T-helper 2 cell treated with Interferon-gamma antibody and Interleukin-4, amounts not matched to agents 5 μg/mL and 100 μg/mL, for 36 hours (primary cell): ENCODE measurements at regions not wholly inside any gene's neighbourhood (a gene's known extent, or its start where the extent isn't known, plus 50 kb on each side); places are given as distances from the start of the nearest gene placed in this dataset.
"Not testable (repeated sequence)": the region's sequence is repeated elsewhere in the genome, so short reads cannot be mapped to it uniquely, and the experiment has no call there.

Source experiments
- DNase-seq: peaks from one replicate; pipeline ENCODE4 v3.0.0; 2021; ENCODE audit warnings: low spot score
- H3K27ac Mint-ChIP-seq: one replicate; pipeline ENCODE4 v1.8.0; 2021; ENCODE audit warnings: mild to moderate bottlenecking, mixed read lengths
- H3K27me3 Mint-ChIP-seq: one replicate; pipeline ENCODE4 v1.8.0; 2021; ENCODE audit warnings: low read depth, mixed read lengths
- H3K36me3 Mint-ChIP-seq: one replicate; pipeline ENCODE4 v1.8.0; 2021; ENCODE audit warnings: low read depth, mixed read lengths
- H3K4me1 Mint-ChIP-seq: one replicate; pipeline ENCODE4 v1.8.0; 2021; ENCODE audit warnings: low read depth, mixed read lengths
- H3K4me3 Mint-ChIP-seq: one replicate; pipeline ENCODE4 v1.8.0; 2022; ENCODE audit warnings: mild to moderate bottlenecking, moderate library complexity, mixed read lengths
- H3K9me3 Mint-ChIP-seq: one replicate; pipeline ENCODE4 v1.8.0; 2021; ENCODE audit warnings: mixed read lengths

DNA sequence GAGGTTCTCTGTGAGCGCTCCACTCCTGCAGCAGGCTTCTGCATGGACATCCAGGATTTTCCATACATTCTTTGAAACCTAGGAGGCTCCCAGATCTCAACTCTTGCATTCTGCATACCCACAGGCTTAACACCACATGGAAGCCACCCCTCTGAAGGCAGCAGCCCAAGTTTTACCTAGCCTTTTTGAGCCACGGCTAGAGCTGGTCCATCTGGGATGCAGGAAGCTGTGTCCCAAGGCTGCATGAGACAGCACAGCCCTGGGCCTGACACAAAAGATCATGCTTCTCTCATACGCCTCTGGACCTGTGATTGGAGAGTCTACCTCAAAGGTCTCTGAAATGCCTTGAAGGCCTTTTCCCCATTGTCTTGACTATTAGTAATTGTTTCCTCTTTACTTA is 53.6 kb upstream of the RPRM start:
- peaks cover 3% of the 10 kb centered on the region for H3K9me3 Mint-ChIP-seq
- no peak for DNase-seq
- no peaks in the 10 kb centered on the region for H3K4me1 Mint-ChIP-seq
- no peak overlapping the region for H3K4me3 Mint-ChIP-seq
- no peaks in the 10 kb centered on the region for H3K36me3 Mint-ChIP-seq
- no peak overlapping the region for H3K27ac Mint-ChIP-seq
- no peaks in the 10 kb centered on the region for H3K27me3 Mint-ChIP-seq

DNA sequence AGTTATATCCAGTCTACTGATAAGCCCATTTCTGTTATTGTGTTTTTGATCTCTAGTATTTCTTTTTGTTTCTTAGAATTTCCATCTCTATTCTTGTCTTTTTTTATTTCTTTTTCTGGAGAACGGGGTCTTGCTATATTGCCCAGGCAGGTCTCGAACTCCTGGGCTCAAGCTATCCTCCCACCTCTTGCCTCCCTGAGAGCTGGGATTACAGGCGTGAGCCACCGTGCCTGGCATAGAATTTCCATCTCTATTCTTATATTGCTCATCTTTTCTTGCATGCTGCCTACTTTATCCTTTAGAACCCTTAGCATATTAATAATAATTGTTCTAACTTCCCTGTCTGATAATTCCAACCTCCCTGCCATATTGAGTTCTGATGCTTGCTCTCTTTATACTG is 55.2 kb upstream of the RPRM start:
- not testable (repeated sequence) for DNase-seq, H3K36me3 Mint-ChIP-seq, H3K4me3 Mint-ChIP-seq, H3K27ac Mint-ChIP-seq, H3K4me1 Mint-ChIP-seq, H3K27me3 Mint-ChIP-seq
- peaks cover 12% of the 10 kb centered on the region for H3K9me3 Mint-ChIP-seq

DNA sequence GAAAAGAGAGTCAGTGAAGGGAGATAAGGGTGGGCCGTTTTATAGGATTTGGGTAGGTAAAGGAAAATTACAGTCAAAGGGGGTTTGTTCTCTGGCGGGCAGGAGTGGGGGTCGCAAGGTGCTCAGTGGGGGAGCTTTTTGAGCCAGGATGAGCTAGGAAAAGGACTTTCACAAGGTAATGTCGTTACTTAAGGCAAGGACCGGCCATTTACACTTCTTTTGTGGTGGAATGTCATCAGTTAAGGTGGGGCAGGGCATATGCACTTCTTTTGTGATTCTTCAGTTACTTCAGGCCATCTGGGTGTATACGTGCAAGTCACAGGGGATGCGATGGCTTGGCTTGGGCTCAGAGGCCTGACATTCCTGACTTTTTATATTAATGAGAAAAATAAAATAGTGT is 56.0 kb upstream of the RPRM start:
- not testable (repeated sequence) for H3K4me1 Mint-ChIP-seq, H3K27me3 Mint-ChIP-seq, H3K27ac Mint-ChIP-seq, DNase-seq, H3K36me3 Mint-ChIP-seq, H3K4me3 Mint-ChIP-seq
- peaks cover 12% of the 10 kb centered on the region for H3K9me3 Mint-ChIP-seq

DNA sequence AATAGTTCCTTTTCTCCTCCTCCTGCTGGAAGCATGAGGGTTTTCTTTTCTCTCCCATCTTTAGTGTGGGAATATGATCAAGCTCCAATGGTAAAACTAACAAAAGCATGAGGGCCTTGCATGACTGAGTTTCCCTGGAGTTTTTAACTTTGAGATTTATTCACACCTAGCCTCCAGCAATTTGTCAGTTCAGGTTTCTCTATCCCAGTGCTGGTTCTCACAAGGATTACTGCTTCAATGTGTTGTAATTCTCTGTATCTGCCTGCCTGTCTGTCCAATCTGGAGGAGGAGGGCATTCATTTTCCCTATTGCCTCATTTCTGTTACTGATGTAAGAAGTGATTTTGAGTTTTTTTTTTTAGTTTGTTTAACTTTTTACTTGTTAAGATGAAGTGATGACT is 57.6 kb upstream of the RPRM start:
- H3K4me3 Mint-ChIP-seq: no peak overlapping the region
- no peak overlapping the region for H3K27ac Mint-ChIP-seq
- peaks cover 13% of the 10 kb centered on the region for H3K9me3 Mint-ChIP-seq
- H3K36me3 Mint-ChIP-seq: peaks cover 1% of the 10 kb centered on the region
- no peak for DNase-seq
- H3K4me1 Mint-ChIP-seq: no peaks in the 10 kb centered on the region
- H3K27me3 Mint-ChIP-seq: no peaks in the 10 kb centered on the region

DNA sequence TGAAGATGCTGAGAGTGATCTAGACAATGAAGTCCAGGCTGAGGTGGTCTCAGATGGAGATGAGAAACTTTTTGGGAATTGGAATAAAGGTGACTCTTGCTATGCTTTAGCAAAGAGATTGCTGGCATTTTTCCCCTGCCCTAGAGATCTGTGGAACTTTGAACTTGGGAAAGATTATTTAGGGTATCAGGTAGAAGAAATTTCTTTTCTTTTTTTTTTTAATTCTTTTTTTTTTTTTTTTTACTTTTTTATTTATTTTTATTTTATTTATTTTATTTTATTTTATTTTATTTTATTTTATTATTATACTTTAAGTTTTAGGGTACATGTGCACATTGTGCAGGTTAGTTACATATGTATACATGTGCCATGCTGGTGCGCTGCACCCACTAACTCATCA is 59.5 kb upstream of the RPRM start:
- not testable (repeated sequence) for DNase-seq, H3K27ac Mint-ChIP-seq, H3K27me3 Mint-ChIP-seq, H3K36me3 Mint-ChIP-seq, H3K4me3 Mint-ChIP-seq, H3K4me1 Mint-ChIP-seq
- peaks cover 24% of the 10 kb centered on the region for H3K9me3 Mint-ChIP-seq

DNA sequence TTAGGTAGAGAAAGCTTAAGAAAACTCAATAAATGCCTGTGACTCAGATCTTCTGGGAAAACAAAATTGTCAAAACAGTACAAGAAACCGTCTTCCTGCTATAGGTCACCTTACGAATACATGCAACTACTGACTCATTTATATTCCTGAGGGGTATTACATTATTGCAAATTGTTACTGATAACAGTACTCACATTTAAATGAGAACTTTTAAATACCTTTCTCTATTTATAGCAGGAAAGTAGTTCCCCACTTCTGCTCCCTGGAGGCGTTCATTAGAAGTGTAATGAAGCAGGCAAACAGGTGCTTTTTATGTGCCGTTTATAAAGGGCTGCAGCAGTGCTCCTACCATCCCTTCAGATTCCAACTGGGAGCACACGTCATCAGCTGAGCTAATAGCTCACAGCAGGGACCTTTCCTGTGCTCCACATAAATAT is 65.1 kb upstream of the RPRM start:
- DNase-seq: no peak
- H3K9me3 Mint-ChIP-seq: peaks cover 12% of the 10 kb centered on the region

DNA sequence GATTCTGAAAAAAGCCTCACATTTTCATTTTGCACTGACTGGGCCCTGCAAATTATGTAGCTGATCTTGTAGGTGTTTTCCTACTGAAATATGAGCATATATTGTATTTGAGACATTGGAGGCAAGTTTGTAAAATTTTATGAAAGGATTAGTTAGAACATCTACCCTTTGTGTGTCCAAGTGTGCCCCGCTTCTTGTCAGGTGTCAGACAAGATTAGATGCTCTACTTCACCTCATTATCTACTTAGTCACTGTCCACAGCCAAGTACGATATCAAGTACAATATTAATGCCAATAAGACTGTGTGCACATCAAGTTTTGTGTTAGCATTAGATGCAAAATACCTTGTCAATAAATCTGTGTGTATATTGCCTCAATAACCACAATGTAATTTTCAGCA is 67.8 kb upstream of the RPRM start:
- no peak for DNase-seq
- Mint-ChIP-seq H3K27me3 (no peaks in the 10 kb centered on the region), H3K27ac (no peak overlapping the region), H3K9me3 (peaks cover 8% of the 10 kb centered on the region), H3K4me1 (peaks cover 1% of the 10 kb centered on the region), H3K4me3 (no peak overlapping the region), H3K36me3 (no peaks in the 10 kb centered on the region)

More for the DNA sequence above, 65.1 kb upstream of the RPRM start:
- Mint-ChIP-seq H3K4me1 (peaks cover 1% of the 10 kb centered on the region), H3K4me3 (no peak overlapping the region), H3K27ac (no peak overlapping the region), H3K36me3 (no peaks in the 10 kb centered on the region), H3K27me3 (no peaks in the 10 kb centered on the region)

DNA sequence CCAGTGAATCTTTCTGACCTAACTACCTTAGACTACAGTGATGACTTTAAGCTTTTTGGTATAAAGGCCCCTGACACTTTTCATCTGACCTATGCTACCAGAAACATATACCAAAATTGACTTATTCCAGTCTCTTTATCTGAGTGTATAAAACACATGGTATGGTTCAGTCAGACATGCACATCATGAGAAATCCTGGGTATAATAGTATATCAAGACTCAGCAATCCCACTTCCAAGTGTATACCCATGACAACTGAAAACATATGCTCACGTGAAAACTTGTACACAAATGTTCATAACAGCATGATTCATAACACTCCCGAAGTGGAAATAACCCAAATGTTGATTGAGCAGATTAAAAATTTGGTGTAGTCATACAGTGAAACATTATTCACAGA is 70.0 kb upstream of the RPRM start:
- Mint-ChIP-seq H3K4me3 (no peak overlapping the region), H3K36me3 (no peaks in the 10 kb centered on the region), H3K9me3 (no peaks in the 10 kb centered on the region), H3K27me3 (no peaks in the 10 kb centered on the region), H3K27ac (no peak overlapping the region), H3K4me1 (no peaks in the 10 kb centered on the region)
- no peak for DNase-seq

DNA sequence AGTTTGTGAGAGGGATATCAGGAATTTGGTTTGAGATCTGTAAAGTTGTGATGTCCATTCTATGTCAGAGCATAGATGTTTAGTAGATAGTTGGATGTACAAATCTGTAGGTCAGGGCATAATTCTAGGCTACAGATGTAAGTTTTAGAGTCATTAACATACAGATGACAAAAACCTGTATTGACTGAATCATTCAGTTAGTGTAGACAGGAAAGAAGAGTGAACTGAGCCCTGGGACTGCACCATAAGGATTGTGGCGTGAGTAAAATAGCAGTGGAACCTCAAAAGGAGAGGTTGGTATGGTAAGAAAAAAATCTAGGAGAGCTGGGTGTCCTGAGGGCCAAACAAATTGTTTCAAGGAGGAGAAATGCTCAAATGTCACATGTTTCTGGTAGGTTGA is 73.1 kb upstream of the RPRM start:
- Mint-ChIP-seq H3K4me1 (no peaks in the 10 kb centered on the region), H3K27ac (no peak overlapping the region), H3K4me3 (no peak overlapping the region), H3K36me3 (no peaks in the 10 kb centered on the region), H3K27me3 (no peaks in the 10 kb centered on the region), H3K9me3 (no peaks in the 10 kb centered on the region)
- DNase-seq: no peak

DNA sequence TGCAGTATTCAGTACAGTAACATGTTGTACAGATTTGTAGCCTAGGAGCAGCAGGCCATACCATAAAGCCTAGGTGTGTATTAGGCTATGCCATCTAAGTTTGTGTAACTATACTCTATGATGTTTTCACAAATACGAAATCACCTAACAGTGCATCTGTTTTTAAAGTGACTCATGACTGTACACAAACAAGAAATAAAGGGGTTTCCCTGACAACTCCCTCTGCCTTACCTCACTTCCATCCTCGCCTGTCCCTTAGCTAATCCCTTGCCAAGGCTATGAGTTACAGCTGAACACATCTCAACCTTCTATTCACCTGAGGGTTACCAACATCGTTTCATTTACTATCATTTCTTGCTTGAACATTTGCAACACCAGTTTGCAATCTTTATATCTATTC is 78.6 kb upstream of the RPRM start:
- Mint-ChIP-seq H3K27me3 (no peaks in the 10 kb centered on the region), H3K36me3 (no peaks in the 10 kb centered on the region), H3K27ac (no peak overlapping the region), H3K4me3 (no peak overlapping the region), H3K4me1 (no peaks in the 10 kb centered on the region), H3K9me3 (no peaks in the 10 kb centered on the region)
- no peak for DNase-seq

DNA sequence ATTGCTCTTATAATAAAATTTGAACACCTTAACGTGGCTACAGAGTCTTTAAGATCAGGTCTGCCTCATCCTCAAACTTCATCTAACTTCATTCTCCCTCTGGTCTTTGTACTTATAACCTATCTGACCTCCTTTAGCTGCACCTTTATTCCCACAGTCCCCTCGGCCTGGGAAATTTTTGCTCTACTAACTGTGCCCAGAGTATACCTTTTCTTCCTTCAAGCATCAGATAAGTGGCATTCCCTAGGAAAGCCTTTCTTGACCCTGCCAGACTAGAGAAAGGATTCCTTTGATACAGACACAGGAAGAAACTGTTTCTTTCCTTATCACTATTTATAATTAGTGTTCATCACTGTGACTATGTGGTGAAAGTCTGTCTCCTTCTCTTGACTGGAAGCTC is 79.2 kb upstream of the RPRM start:
- no peak for DNase-seq

DNA sequence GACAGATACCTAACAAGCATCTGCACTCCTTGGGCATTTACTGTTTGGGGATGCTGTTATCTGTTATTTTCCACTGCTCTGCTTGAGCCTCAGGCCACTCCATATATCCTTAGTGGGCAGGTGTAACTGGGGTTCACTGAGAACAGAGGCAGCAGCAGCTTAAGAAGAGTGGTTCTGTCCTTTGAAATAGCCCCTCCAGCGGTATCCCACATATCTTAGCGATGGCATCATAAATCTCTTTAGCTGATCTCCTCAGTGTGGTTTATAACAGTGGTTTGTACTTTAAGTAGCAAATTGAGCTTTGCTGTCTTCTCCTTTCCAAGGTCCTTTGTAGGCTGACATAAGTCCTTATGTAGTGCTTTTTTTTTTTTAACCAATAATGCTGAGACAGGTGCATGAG is 79.7 kb upstream of the RPRM start:
- Mint-ChIP-seq H3K9me3 (no peaks in the 10 kb centered on the region), H3K27me3 (no peaks in the 10 kb centered on the region), H3K4me1 (no peaks in the 10 kb centered on the region), H3K36me3 (no peaks in the 10 kb centered on the region), H3K4me3 (no peak overlapping the region), H3K27ac (no peak overlapping the region)
- DNase-seq: no peak

More for the DNA sequence above, 79.2 kb upstream of the RPRM start:
- H3K9me3 Mint-ChIP-seq: no peaks in the 10 kb centered on the region
- no peak overlapping the region for H3K27ac Mint-ChIP-seq
- H3K27me3 Mint-ChIP-seq: no peaks in the 10 kb centered on the region
- H3K4me1 Mint-ChIP-seq: no peaks in the 10 kb centered on the region
- H3K36me3 Mint-ChIP-seq: no peaks in the 10 kb centered on the region
- no peak overlapping the region for H3K4me3 Mint-ChIP-seq

DNA sequence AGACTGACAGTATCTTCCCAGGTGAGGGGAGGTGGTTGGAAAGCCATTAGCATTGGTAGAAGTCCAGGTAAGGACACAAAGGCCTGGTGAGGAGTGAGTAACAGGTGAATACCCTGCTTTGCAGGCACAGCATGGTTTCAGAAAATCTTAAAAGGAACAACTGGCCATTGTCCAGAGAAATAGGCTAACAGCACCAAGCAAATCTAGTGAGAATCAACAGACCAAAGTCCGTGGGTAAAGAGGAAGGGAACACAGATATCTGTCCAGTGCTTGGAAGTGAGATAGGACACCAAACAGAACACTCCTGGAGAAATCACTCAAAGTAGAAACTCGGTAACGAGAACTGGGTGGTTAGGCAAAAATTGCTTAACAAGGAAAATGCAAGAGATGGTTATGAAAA is 88.8 kb upstream of the RPRM start:
- DNase-seq: no peak
- Mint-ChIP-seq H3K27me3 (no peaks in the 10 kb centered on the region), H3K4me3 (no peak overlapping the region), H3K9me3 (no peaks in the 10 kb centered on the region), H3K36me3 (no peaks in the 10 kb centered on the region), H3K4me1 (no peaks in the 10 kb centered on the region), H3K27ac (no peak overlapping the region)

DNA sequence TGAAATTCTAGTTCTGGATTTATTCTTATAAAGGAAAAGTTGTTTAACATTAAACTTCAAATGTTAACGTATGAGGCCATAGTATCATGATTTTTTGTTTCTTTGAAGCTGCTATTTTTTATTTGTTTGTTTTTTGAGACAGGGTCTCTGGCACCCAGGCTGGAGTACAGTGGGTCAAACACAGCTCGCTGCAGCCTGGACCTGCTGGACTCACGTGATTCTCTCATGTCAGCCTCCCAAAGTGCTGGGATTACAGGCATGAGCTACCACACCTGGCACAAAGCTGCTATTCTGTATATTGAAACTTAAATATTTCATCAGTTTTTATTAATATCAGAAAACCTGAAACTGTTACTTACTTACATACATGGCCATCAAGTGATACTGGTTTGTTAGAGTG is 89.5 kb upstream of the RPRM start:
- Mint-ChIP-seq H3K9me3 (no peaks in the 10 kb centered on the region), H3K4me3 (no peak overlapping the region), H3K4me1 (no peaks in the 10 kb centered on the region), H3K27me3 (no peaks in the 10 kb centered on the region), H3K27ac (no peak overlapping the region), H3K36me3 (no peaks in the 10 kb centered on the region)
- no peak for DNase-seq

DNA sequence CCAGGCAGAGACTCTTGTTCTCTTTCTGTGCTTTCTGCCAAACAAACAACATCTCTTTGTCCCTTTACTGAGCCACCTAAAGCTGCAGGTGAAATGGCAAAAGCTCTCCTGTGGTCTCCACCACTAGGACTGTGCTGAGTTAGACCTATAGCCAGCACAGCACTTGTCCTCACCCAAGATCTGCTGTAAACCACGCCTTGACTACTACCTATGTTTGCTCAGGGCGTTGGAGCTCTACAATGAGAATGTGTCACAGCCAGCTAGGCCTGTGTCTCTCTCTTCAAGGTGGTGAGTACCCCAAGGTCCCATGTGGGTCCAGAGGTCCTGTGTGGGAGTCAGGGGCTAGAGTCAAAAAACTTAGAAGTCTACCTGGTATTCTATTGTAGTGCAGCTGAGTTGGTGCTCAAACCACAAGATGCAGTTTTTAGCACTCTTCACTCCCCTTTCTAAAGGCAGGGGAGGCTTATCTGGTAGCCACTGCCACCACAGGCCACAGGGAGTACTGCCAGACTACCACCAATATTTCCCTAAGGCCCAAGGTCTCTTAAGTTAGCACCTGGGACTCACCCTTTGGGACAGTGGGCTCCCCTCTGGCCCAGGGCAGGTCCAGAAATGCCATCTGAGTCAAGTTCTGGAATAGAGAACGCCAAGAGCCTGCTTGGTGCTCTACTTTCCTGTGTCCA is 96.8 kb upstream of the RPRM start:
- Mint-ChIP-seq H3K36me3 (no peaks in the 10 kb centered on the region), H3K4me1 (no peaks in the 10 kb centered on the region), H3K4me3 (no peak overlapping the region), H3K27me3 (no peaks in the 10 kb centered on the region), H3K9me3 (no peaks in the 10 kb centered on the region), H3K27ac (no peak overlapping the region)
- no peak for DNase-seq
